Lower lobe of right lung (tissue), 2 donors: ENCODE measurements at regions not wholly inside any gene's neighbourhood (a gene's known extent, or its start where the extent isn't known, plus 50 kb on each side); places are given as distances from the start of the nearest gene placed in this dataset.

ENCODE experiments used
- ATAC-seq, 2 donors: fragments of 200-7000 bp; cut with Tn5 transposase; one replicate each; pipeline ENCODE4 v1.9.1; 2020 to 2022; ENCODE audit warnings: mild to moderate bottlenecking in 2 of 2, moderate library complexity in 2 of 2
- DNase-seq: peaks from one replicate; pipeline ENCODE4 v3.0.0-alpha.2; 2020
- H3K27ac ChIP-seq: fragments of 200-600 bp; one replicate; pipeline ENCODE4 v1.8.0; 2022
- H3K27me3 ChIP-seq: fragments of 200-600 bp; one replicate; pipeline ENCODE4 v1.8.0; 2022; ENCODE audit warnings: low read depth
- H3K36me3 ChIP-seq: fragments of 200-600 bp; one replicate; pipeline ENCODE4 v1.8.0; 2022; ENCODE audit warnings: mild to moderate bottlenecking
- H3K4me1 ChIP-seq: fragments of 200-600 bp; one replicate; pipeline ENCODE4 v1.8.0; 2022
- H3K4me3 ChIP-seq: fragments of 200-600 bp; one replicate; pipeline ENCODE4 v1.8.0; 2022; ENCODE audit warnings: mild to moderate bottlenecking
- H3K9me3 ChIP-seq: fragments of 200-600 bp; one replicate; pipeline ENCODE4 v1.8.0; 2022
- intact Hi-C: fragments of 100-400 bp; cut with DNase I; formaldehyde crosslinking; loops from one replicate; pipeline ENCODE4 v1.11.0; 2022
- TF ChIP-seq, protein P1 (sequence below): fragments of 200-600 bp; IDR thresholded peaks from one replicate; pipeline ENCODE4 v1.8.0; 2022; ENCODE audit warnings: antibody characterized with exemption, mild to moderate bottlenecking
- donor health status: DM: no; HTN: yes; CAD: no; lungs with severe emphysema.

DNA sequence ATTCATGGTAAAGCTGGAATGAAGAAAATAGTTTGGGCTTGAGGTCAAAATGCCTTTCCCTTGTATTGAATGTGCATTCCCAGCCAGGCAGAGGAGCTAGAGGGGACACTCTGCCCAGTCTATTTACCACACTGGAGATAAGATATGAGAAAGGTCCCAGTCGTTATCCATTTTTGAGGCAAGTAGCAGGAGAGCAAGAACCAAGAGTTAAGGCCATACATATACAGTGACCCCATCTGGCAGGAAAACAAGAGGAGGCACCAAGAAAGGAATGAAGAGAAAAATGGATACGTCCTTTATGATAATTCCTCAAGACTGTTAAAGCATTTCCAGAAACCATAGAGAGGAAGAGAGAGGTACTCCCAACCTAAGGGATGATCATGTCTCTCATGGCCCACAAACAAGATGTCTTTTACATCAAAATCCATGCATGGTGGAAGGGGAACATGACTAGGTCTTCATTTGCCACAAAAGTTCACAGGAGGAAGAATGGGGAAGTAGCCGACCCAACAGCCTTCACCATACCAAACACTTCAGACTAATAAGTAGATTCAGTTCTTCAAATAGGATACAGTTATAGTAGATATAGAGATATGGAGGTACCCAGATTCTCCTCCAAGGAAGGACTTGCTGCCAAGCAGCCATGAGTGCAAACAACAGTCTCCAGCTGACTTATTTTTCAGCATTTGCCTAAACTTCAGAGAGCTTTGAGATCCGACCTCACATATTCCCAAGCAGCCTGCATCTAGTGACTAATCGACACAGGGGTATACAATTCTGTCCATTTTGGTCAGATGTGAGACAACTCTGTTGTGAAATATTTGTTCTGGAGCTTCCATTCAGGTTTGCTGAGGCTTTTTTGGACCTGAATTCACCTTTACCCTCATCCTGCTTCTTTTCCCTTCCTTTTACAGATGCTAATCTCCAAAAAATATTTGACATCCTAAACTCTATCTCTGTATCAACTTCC is 61.1 kb upstream of the CCDC71L start:
- H3K27me3 ChIP-seq, result no peaks in the 10 kb centered on the region
- no peak overlapping the region for H3K4me3 ChIP-seq
- no peaks in the 10 kb centered on the region for H3K9me3 ChIP-seq
- TF ChIP-seq, protein P1, sequence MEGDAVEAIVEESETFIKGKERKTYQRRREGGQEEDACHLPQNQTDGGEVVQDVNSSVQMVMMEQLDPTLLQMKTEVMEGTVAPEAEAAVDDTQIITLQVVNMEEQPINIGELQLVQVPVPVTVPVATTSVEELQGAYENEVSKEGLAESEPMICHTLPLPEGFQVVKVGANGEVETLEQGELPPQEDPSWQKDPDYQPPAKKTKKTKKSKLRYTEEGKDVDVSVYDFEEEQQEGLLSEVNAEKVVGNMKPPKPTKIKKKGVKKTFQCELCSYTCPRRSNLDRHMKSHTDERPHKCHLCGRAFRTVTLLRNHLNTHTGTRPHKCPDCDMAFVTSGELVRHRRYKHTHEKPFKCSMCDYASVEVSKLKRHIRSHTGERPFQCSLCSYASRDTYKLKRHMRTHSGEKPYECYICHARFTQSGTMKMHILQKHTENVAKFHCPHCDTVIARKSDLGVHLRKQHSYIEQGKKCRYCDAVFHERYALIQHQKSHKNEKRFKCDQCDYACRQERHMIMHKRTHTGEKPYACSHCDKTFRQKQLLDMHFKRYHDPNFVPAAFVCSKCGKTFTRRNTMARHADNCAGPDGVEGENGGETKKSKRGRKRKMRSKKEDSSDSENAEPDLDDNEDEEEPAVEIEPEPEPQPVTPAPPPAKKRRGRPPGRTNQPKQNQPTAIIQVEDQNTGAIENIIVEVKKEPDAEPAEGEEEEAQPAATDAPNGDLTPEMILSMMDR, result no peak
- intact Hi-C loops, result no loop called here
- H3K36me3 ChIP-seq, result no peaks in the 10 kb centered on the region
- DNase-seq (no peak), ATAC-seq (peak in 1 of 2 donors; percentile 32)
- H3K27ac ChIP-seq, result no peak overlapping the region
- H3K4me1 ChIP-seq, result peaks cover 23% of the 10 kb centered on the region

- Histone ChIP-seq H3K36me3 (no peaks in the 10 kb centered on the region), H3K9me3 (no peaks in the 10 kb centered on the region), H3K4me1 (peaks cover 10% of the 10 kb centered on the region), H3K27ac (no peak overlapping the region), H3K4me3 (no peak overlapping the region), H3K27me3 (no peaks in the 10 kb centered on the region)
- TF ChIP-seq, protein P1, result no peak
- ATAC-seq (no peak), DNase-seq (no peak)
- intact Hi-C loops, result no loop called here
Observed at GRCh38 chr7:106723398-106723797, 62.4 kb upstream of the CCDC71L start.

DNA sequence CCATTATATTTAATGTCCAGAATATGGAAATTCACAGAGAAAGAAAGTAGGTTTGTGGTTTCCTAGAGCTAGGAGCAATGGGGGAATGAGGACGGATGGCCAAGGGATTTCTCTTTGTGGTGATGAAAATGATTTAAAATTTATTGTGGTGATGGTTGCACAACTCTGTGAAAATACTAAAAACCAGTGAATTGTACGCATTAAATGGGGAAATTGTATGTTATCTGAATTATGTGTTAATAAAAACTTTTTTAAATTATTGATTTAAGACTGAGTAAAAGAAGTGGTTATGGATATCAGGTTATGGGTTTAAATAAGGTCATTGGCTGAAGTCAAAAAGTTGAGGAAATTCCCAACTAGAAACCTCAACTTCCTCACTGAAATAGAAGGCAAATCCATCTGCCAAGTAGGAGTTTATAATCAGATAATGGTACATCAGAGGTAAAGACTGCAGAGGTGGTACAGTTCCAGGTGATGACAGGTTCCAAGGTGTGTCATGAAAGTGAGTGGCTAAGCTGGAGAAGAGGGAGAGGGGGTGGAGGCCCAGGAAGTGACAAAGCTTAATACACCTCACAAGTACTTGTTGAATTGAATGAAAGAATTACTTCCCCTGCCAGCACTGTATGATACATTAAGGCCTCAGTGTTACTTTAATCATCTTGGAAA is 68.9 kb upstream of the CCDC71L start:
- intact Hi-C loops, result no loop called here
- DNase-seq (no peak), ATAC-seq (peak in 1 of 2 donors; percentile 21)
- Histone ChIP-seq H3K4me3 (no peak overlapping the region), H3K27ac (no peak overlapping the region), H3K9me3 (no peaks in the 10 kb centered on the region), H3K36me3 (no peaks in the 10 kb centered on the region), H3K27me3 (no peaks in the 10 kb centered on the region), H3K4me1 (peaks cover 17% of the 10 kb centered on the region)
- TF ChIP-seq, protein P1, result no peak

GRCh38 chr7:106731187-106731586 is 70.2 kb upstream of the CCDC71L start:
- Histone ChIP-seq H3K27ac (no peak overlapping the region), H3K36me3 (no peaks in the 10 kb centered on the region), H3K4me1 (peaks cover 17% of the 10 kb centered on the region), H3K9me3 (no peaks in the 10 kb centered on the region), H3K4me3 (no peak overlapping the region), H3K27me3 (no peaks in the 10 kb centered on the region)
- ATAC-seq, result peak in 1 of 2 donors; percentile 11
- TF ChIP-seq, protein P1, result no peak
- no peak for DNase-seq
- intact Hi-C loops, result no loop called here

DNA sequence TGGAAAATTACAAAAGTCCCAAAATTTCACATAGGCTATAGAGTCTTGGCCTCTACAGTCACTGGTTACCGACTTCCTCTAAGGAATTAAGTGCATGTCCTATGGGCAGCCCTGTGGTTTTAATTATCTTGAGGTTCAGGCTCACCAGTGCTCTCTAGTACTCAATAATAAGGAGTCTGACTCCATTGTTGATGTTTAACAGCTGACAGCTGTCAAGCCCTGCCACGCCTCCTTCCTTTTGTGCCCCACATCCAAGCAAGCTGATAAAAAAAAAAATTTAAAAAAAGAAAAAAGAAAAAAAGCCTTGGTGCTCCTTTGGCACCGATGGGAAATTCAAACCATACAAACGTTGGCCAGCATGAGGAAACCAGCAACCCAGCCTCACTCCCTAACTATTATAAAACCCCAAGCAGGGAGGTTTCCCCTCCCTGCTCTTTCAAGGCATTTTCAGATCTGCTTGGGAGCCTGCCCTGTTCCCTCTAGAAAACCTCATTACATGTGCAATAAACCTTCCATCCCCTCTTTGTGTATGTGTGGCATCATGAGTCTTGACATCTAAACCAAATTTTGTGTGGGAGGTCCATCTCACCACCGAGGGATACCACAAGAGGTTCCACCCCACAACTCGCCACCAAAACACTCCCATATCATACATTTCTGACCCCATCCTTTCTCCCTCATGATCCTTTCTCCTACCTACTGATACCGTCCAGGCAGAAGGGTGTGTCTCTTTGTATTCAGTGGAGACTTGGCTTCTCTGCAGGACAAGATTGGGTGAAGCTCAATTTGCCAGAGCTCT is 70.9 kb upstream of the CCDC71L start:
- DNase-seq (no peak), ATAC-seq (peak; percentile 42 to 44)
- Histone ChIP-seq H3K4me1 (peaks cover 17% of the 10 kb centered on the region), H3K9me3 (no peaks in the 10 kb centered on the region), H3K27me3 (no peaks in the 10 kb centered on the region), H3K27ac (no peak overlapping the region), H3K36me3 (no peaks in the 10 kb centered on the region), H3K4me3 (no peak overlapping the region)
- intact Hi-C loops, result no loop called here
- TF ChIP-seq, protein P1, result no peak
